Stimulated activated CD4-positive, alpha-beta T cell treated with anti-CD3 and anti-CD28 coated beads, Interleukin-15, amount 100 ng/mL, for 48 hours (primary cell): ENCODE measurements at regions not wholly inside any gene's neighbourhood (a gene's known extent, or its start where the extent isn't known, plus 50 kb on each side); places are given as distances from the start of the nearest gene placed in this dataset.
"Not testable (repeated sequence)": the region's sequence is repeated elsewhere in the genome, so short reads cannot be mapped to it uniquely, and the experiment has no call there.

Source experiments
- DNase-seq, 2 donors: peaks; one replicate each; pipeline ENCODE4 v3.0.0-alpha.2; 2020; ENCODE audit warnings: low read depth in 2 of 2

- no peak for DNase-seq
These were observed 549.0 kb upstream of the NUDT12 start for GRCh38 chr5:104111632-104112031.

- DNase-seq = no peak
These were observed 533.9 kb upstream of the NUDT12 start for GRCh38 chr5:104096451-104096850.

- DNase-seq = no peak
These were observed 532.9 kb upstream of the NUDT12 start for GRCh38 chr5:104095527-104095926.

GRCh38 chr5:104088876-104089778, 526.5 kb upstream of the NUDT12 start:
- no peak for DNase-seq

GRCh38 chr5:104084896-104085295, 522.3 kb upstream of the NUDT12 start:
- DNase-seq = no peak

- DNase-seq = no peak
These were observed 520.2 kb upstream of the NUDT12 start for GRCh38 chr5:104082754-104083153.

- DNase-seq = no peak
These were observed 518.6 kb upstream of the NUDT12 start for GRCh38 chr5:104081232-104081631.

GRCh38 chr5:104080646-104081175, 518.1 kb upstream of the NUDT12 start:
- DNase-seq = no peak

- not testable (repeated sequence) for DNase-seq
These were observed 517.5 kb upstream of the NUDT12 start for GRCh38 chr5:104079861-104080645.

GRCh38 chr5:104071887-104072286, 509.3 kb upstream of the NUDT12 start:
- DNase-seq = no peak

- DNase-seq = no peak
These were observed 500.2 kb upstream of the NUDT12 start for GRCh38 chr5:104062621-104063377.

GRCh38 chr5:104061707-104062106, 499.1 kb upstream of the NUDT12 start:
- no peak for DNase-seq

GRCh38 chr5:104053353-104053649, 490.7 kb upstream of the NUDT12 start:
- DNase-seq = no peak

- no peak for DNase-seq
These were observed 490.2 kb upstream of the NUDT12 start for GRCh38 chr5:104052558-104053352.

- no peak for DNase-seq
These were observed 487.8 kb upstream of the NUDT12 start for GRCh38 chr5:104050436-104050835.

- no peak for DNase-seq
These were observed 487.2 kb upstream of the NUDT12 start for GRCh38 chr5:104049752-104050151.

GRCh38 chr5:104048231-104048630, 485.6 kb upstream of the NUDT12 start:
- no peak for DNase-seq

GRCh38 chr5:104045987-104046386, 483.4 kb upstream of the NUDT12 start:
- DNase-seq = no peak

GRCh38 chr5:104039871-104040270, 477.3 kb upstream of the NUDT12 start:
- DNase-seq = not testable (repeated sequence)

GRCh38 chr5:104037136-104037535, 474.5 kb upstream of the NUDT12 start:
- not testable (repeated sequence) for DNase-seq

GRCh38 chr5:104033186-104033585, 470.6 kb upstream of the NUDT12 start:
- DNase-seq = not testable (repeated sequence)
